Stimulated activated CD4-positive, alpha-beta T cell treated with anti-CD3 and anti-CD28 coated beads, TNF-alpha, amount 100 ng/mL, for 24 hours (primary cell): ENCODE measurements at regions not wholly inside any gene's neighbourhood (a gene's known extent, or its start where the extent isn't known, plus 50 kb on each side); places are given as distances from the start of the nearest gene placed in this dataset.
"Not testable (repeated sequence)": the region's sequence is repeated elsewhere in the genome, so short reads cannot be mapped to it uniquely, and the experiment has no call there.

Experiments
- DNase-seq, 3 experiments: peaks; one replicate each; pipeline ENCODE4 v3.0.0-alpha.2; 2020; ENCODE audit warnings: low read depth in 3 of 3

- DNase-seq, result no peak
Observed at GRCh38 chr16:80123189-80123588, 417.6 kb upstream of the DYNLRB2 start.

- DNase-seq, result no peak
Observed at GRCh38 chr16:80122115-80122514, 418.7 kb upstream of the DYNLRB2 start.

DNA sequence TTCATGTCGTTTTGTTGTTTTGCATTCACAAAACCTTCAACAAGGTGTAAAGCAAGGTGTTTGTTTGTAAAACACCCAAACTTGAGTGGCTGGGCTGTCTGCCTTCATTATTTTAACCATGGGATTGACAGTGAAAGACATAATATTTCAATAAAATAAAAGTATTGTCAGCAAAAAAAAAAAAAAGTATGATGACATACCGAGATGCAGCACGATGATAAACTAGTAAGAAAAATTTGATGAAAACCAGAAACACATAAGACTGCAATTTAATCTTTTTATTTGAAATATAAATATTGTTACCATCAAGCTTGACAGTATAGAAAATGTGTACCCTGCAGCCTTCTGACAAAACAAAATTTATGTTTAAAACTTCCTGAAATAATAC, 419.3 kb upstream of the DYNLRB2 start:
- no peak for DNase-seq

GRCh38 chr16:80120899-80121521, 419.8 kb upstream of the DYNLRB2 start:
- no peak for DNase-seq

DNA sequence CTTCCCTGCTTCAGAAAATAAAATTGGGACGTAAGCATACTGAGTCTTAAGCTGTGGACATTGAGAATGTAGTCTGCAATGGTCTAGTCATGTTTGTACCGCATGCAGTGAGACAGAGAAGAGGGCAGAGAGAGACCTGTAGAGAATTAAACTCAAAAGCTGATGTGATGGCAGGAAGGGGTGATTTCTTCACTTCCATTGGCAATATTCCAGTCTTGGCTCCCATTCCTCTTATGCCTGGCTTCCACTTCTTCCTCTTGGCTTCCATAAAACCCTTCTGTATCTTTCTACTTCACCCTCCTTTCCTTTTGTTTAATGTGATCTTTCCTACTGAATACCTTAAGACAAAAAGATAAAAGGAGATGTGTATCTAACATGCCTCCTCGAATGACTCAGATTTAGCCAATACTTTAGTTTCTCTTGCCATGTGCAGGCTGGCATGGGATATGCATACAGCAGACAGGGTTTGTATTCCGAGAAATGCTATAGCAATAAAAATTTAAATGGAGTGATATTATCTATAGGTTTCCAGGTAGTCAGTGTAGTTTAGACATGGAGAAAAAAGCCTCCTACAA, 423.1 kb upstream of the DYNLRB2 start:
- DNase-seq, result no peak

- DNase-seq, result no peak
Observed at GRCh38 chr16:80116711-80117110, 424.1 kb upstream of the DYNLRB2 start.

GRCh38 chr16:80114699-80115098, 426.1 kb upstream of the DYNLRB2 start:
- DNase-seq, result no peak

DNA sequence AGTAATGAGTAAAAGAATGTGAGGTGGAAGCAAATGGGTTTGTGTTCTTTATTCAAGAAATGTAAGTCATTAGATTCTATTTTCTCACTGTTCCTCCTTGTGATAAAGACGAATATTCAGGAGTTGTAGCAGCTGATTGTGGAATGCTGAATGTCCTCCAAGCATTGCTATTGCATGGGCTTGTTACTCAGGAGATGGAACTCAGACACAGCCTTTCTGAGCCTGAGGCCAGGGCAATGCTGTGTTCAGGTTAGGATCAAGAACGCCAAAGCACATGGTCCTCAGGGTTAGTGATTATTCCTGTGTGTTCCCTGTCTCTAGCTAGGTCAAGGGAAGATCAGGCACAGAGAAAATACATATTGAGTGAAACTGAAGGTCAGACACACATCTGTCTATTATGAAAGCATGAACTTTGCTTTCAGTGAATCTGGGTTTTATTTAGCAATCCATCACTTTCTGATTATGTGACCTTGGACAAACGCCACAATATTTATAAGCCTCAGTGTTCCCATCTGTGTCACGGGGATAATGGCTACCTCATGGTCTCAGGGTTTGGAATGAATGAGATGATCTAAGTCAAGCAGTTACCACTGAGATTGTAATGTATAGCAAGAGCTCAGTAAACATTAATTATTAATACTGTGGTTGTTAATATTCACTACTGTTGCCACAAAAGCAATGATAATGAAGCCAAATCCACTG, 426.8 kb upstream of the DYNLRB2 start:
- no peak for DNase-seq

GRCh38 chr16:80109581-80109980, 431.2 kb upstream of the DYNLRB2 start:
- DNase-seq, result no peak

DNA sequence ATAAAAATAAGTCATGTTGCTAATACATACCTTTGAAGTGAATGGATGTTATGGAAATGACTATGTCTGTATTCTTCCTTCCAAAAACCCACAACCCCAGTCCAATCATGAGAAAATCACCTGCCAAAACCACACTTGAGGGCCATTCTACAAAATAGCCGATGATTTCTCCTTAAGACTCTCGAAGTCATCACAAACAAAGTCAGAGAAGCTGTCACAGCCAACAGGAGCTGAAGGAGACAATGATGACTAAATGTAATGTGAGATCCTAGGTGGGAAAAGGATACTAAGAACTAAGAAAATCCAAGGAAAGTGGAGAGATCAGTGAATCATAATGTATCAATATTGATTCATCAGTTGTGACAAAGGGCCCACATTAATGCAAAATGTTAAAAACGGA, 432.9 kb upstream of the DYNLRB2 start:
- no peak for DNase-seq

GRCh38 chr16:80105751-80106150, 435.0 kb upstream of the DYNLRB2 start:
- DNase-seq, result no peak

- DNase-seq, result no peak
Observed at GRCh38 chr16:80105160-80105559, 435.6 kb upstream of the DYNLRB2 start.

- no peak for DNase-seq
Observed at GRCh38 chr16:80104401-80104800, 436.4 kb upstream of the DYNLRB2 start.

DNA sequence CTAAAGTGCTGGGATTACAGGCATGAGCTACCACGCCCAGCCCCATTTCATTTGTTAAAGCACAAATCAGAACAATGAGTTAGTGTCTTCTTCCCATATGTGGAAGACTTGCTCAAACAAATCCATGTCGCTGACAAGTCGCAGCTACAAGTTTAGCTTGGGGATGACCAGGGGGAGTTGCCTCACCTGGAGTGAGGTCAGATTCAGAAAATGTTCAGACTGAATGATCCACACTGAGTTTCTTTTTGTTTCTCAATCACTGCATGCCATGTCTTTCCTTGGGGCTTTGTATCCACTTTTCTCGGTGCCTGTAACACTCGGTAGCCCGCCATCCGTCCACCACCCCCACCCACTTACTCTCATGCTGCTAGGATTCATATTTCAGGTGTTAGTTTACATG, 437.3 kb upstream of the DYNLRB2 start:
- DNase-seq, result no peak

DNA sequence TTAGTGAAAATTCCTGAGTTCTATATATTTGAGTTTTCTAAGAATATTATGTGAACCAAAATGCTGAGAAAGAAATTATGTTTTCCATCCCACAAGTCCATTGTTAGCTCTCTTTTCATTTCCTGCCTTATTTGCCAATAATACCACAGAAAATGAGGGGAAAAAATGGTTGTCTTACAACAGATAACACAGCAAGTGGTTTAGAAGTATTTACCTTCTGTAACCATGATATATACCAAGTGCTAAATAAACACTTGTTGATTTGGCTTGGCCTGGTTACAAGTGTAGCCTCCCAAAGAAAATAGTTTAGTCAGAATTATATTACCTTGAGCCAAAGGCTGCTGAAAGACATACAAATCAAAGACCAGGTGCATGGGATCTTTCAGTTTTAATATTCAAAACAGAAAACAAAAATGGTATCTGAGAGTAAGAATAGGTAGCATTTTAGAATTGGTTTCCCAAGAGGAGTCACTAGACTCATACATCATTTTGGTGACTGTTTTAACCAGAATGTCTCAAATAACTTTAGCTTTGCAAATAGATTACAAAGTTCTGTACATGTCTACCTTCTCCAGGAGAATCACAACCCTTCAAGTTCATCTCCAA, 439.8 kb upstream of the DYNLRB2 start:
- no peak for DNase-seq

DNA sequence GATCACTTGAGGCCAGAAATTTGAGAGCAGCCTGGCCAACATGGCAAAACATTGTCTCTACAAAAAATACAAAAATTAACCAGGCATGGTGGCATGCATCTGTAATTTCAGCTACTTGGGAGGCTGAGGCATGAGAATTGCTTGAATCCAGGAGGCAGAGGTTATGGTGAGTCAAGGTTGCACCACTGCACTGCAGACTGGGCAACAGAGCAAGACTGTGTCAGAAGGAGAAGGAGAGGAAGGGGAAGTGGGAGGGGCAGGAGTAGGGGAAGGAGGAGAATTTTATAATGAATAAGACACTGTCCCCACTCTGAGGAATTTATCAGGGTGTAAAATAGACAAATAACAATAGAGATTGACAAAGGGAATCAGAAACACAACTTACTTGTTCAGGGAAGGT, 440.6 kb upstream of the DYNLRB2 start:
- no peak for DNase-seq

GRCh38 chr16:80097098-80097497, 443.7 kb upstream of the DYNLRB2 start:
- DNase-seq, result no peak

GRCh38 chr16:80092681-80093080, 448.1 kb upstream of the DYNLRB2 start:
- no peak for DNase-seq

DNA sequence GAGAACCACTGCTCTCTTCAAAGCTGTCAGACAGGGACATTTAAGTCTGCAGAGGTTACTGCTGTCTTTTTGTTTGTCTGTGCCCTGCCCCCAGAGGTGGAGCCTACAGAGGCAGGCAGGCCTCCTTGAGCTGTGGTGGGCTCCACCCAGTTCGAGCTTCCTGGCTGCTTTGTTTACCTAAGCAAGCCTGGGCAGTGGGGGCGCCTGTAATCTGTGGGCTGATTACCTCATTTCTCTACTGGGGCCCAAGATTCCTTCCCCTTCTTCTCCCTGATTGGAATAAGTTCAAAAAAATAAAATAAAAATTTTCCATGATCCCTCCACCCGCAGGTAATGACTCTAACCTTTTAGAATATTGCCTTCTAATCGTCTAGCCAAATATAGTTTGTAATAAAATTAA, 449.3 kb upstream of the DYNLRB2 start:
- DNase-seq, result not testable (repeated sequence)

- DNase-seq, result no peak
Observed at GRCh38 chr16:80085606-80086005, 455.2 kb upstream of the DYNLRB2 start.

GRCh38 chr16:80084614-80085013, 456.2 kb upstream of the DYNLRB2 start:
- peak in 1 of 3 experiments; percentile 5 for DNase-seq

- no peak for DNase-seq
Observed at GRCh38 chr16:80084163-80084562, 456.6 kb upstream of the DYNLRB2 start.

- DNase-seq, result no peak
Observed at GRCh38 chr16:80082906-80083305, 457.9 kb upstream of the DYNLRB2 start.
